A549 (cell line): ENCODE measurements at regions not wholly inside any gene's neighbourhood (a gene's known extent, or its start where the extent isn't known, plus 50 kb on each side); places are given as distances from the start of the nearest gene placed in this dataset.

Experiments used
- ATAC-seq, 2 experiments: fragments of 200-7000 bp in 1 of 2; fragments of >200 bp in 1 of 2; cut with Nextera tagmentation in 1 of 2; cut with Tn5 transposase in 1 of 2; 3 replicates each; pipeline versions ENCODE4 v1.8.0 to v1.9.1; 2018 to 2020; ENCODE audit warnings: mild to moderate bottlenecking in 1 of 2, moderate library complexity in 1 of 2
- CTCF ChIA-PET: fragments of 300-600 bp; sonication (Branson Sonifier 250); formaldehyde crosslinking; extraction: SDS; loops from one replicate; lab custom pipeline; 2021; ENCODE audit warnings: antibody characterized with exemption, inconsistent platforms; lab: Yijun Ruan, JAX
- POLR2A ChIA-PET: fragments of 350-600 bp; formaldehyde crosslinking; extraction: SDS; loops from one replicate; lab custom pipeline; 2021; ENCODE audit warnings: antibody characterized with exemption, inconsistent platforms; lab: Yijun Ruan, JAX
- DNase-seq, 2 experiments: peaks; one replicate each; pipeline versions ENCODE4 v3.0.0 to v3.0.0-alpha.2; 2011 to 2016; ENCODE audit warnings: low read depth in 1 of 2, low spot score in 1 of 2
- FAIRE-seq: peaks from 2 replicates; lab custom pipeline; 2011; peaks lifted over from hg19 to GRCh38; lab: Jason Lieb, UNC
- H3K27ac ChIP-seq, 2 experiments: fragments of >200 bp; sonication (Bioruptor Twin); formaldehyde crosslinking; 3 replicates each; pipeline ENCODE4 v1.5.1; 2016 to 2017
- H3K4me1 ChIP-seq: fragments of >200 bp; sonication (Bioruptor Twin); formaldehyde crosslinking; 3 replicates; pipeline ENCODE4 v1.6.1; 2016
- H3K4me2 ChIP-seq: fragments of >200 bp; sonication (Bioruptor Twin); formaldehyde crosslinking; 3 replicates; pipeline ENCODE4 v1.6.1; 2016
- H3K4me3 ChIP-seq: fragments of >200 bp; sonication (Bioruptor Twin); formaldehyde crosslinking; 3 replicates; pipeline ENCODE4 v1.5.1; 2016
- H3K9me3 ChIP-seq: fragments of >200 bp; sonication (Bioruptor Twin); formaldehyde crosslinking; 3 replicates; pipeline ENCODE4 v1.6.1; 2016
- BHLHE40 ChIP-seq: IDR thresholded peaks from 2 replicates; pipeline ENCODE4 v1.6.1; 2012; ENCODE audit warnings: low read depth, low read length, inconsistent platforms
- CBX2 ChIP-seq: fragments of 200-600 bp; sonication (generic); IDR thresholded peaks from 2 replicates; pipeline ENCODE4 v1.6.1; 2016; ENCODE audit warnings: low read depth, mild to moderate bottlenecking, borderline replicate concordance
- CHD4 ChIP-seq: fragments of 200-600 bp; sonication (generic); IDR thresholded peaks from 2 replicates; pipeline ENCODE4 v1.6.1; 2016; ENCODE audit warnings: antibody characterized with exemption, mild to moderate bottlenecking, borderline replicate concordance
- EP300 ChIP-seq, 2 experiments: fragments of >200 bp; sonication (Bioruptor Twin); formaldehyde crosslinking; IDR thresholded peaks; 2 replicates in 1 of 2; 3 replicates in 1 of 2; pipeline ENCODE4 v1.6.1; 2016 to 2017
- GATA3 ChIP-seq: IDR thresholded peaks from 2 replicates; pipeline ENCODE4 v1.6.1; 2012; ENCODE audit warnings: borderline replicate concordance
- HDAC2 ChIP-seq: fragments of 200-600 bp; sonication (generic); IDR thresholded peaks from 2 replicates; pipeline ENCODE4 v1.6.1; 2016
- HEYL ChIP-seq: fragments of 250-450 bp; sonication (Bioruptor Pico); IDR thresholded peaks from 2 replicates; pipeline ENCODE4 v1.8.0; 2021; ENCODE audit warnings: mild to moderate bottlenecking, moderate library complexity
- KDM5A ChIP-seq: fragments of 200-600 bp; sonication (generic); IDR thresholded peaks from 2 replicates; pipeline ENCODE4 v1.6.1; 2016; ENCODE audit warnings: antibody characterized with exemption, mild to moderate bottlenecking
- NFE2L2 ChIP-seq: fragments of 150-350 bp; conservative IDR thresholded peaks from 2 replicates; pipeline ENCODE4 v1.6.1; 2014; ENCODE audit warnings: low read length
- PHF8 ChIP-seq: fragments of 200-600 bp; sonication (generic); IDR thresholded peaks from 2 replicates; pipeline ENCODE4 v1.6.1; 2016; ENCODE audit warnings: low read depth, mild to moderate bottlenecking, antibody characterized with exemption, moderate library complexity, borderline replicate concordance
- POLR2A ChIP-seq: IDR thresholded peaks from 2 replicates; pipeline ENCODE4 v1.6.1; 2012; ENCODE audit warnings: mild to moderate bottlenecking, low read length
- RAD21 ChIP-seq, 2 experiments: fragments of >200 bp in 1 of 2; sonication (Bioruptor Twin) in 1 of 2; formaldehyde crosslinking in 1 of 2; IDR thresholded peaks in 1 of 2; conservative IDR thresholded peaks in 1 of 2; 2 replicates in 1 of 2; 3 replicates in 1 of 2; pipeline ENCODE4 v1.6.1; 2012 to 2018; ENCODE audit warnings: inconsistent platforms in 1 of 2
- RARB ChIP-seq: fragments of 250-450 bp; sonication (Bioruptor Pico); IDR thresholded peaks from 2 replicates; pipeline ENCODE4 v1.8.0; 2021; ENCODE audit warnings: mild to moderate bottlenecking, moderate library complexity
- SMC3 ChIP-seq: fragments of >200 bp; sonication (Bioruptor Twin); formaldehyde crosslinking; IDR thresholded peaks from 3 replicates; pipeline ENCODE4 v1.6.1; 2018; ENCODE audit warnings: inconsistent platforms
- ZSCAN20 ChIP-seq: fragments of 250-450 bp; sonication (Bioruptor Pico); IDR thresholded peaks from 2 replicates; pipeline ENCODE4 v1.8.0; 2022; ENCODE audit warnings: mild to moderate bottlenecking, moderate library complexity
- WGBS: methylation state at CpG from one replicate; pipeline ENCODE4 v1.1.6; 2017; ENCODE audit errors: missing lambda C conversion rate; 5-methylcytosine and 5-hydroxymethylcytosine counted together
- TF ChIP-seq, protein P1 (sequence below): fragments of >200 bp; sonication (Bioruptor Twin); formaldehyde crosslinking; IDR thresholded peaks from 3 replicates; pipeline ENCODE4 v1.5.1; 2016
- TF ChIP-seq, protein P2 (sequence below): fragments of 200-600 bp; sonication (generic); IDR thresholded peaks from 2 replicates; pipeline ENCODE4 v1.6.1; 2016; ENCODE audit warnings: antibody characterized with exemption, mild to moderate bottlenecking, moderate library complexity
- TF ChIP-seq, protein P3 (sequence below): fragments of 150-350 bp; IDR thresholded peaks from 2 replicates; pipeline ENCODE4 v1.6.1; 2014; ENCODE audit warnings: low read depth, mild to moderate bottlenecking, low read length
- TF ChIP-seq, protein P4 (sequence below): fragments of 450-650 bp; IDR thresholded peaks from 2 replicates; pipeline ENCODE4 v1.6.1; 2014; ENCODE audit warnings: antibody characterized with exemption

DNA sequence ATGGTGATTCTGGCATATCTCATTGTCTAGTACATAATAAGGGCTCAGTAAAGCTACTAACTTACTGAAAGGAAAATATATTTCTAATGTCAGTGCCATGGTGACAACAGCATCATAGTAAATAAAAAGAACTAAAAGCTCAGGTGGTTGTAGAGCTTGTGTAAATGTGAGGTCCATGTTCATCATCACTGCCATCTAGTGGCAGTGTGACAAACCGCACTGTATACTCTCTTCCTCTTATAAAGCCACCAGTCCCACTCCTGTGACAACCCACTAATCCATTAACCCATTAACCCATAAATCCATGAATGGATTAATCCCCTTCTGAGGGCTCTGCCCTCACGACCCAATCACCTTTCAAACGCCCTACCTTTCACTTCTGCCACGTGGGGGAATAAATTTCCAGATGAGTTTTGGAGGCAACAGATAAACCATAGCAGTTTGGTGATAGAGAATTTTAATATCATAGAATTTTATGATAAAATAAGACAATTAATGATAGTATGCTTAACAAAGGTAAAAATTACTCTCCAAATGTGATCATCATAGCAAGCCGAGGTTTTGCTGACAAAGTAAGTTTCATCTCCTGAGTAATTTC lies 160.4 kb upstream of the SGCG start:
- DNase-seq (peak; percentile 1 to 66), FAIRE-seq (no peak), ATAC-seq (peak; percentile 80 to 86; a peak in 5 of 6 replicates)
- ChIA-PET POLR2A (no interaction called here), CTCF (interaction anchor here (0.6 to 1.3 kb wide), 6 partner anchors 8 to 218 kb away, joined by 3 to 6 read pairs (median 3); no protein-coding TSS in a partner anchor)
- no peaks in the 10 kb centered on the region for H3K9me3 ChIP-seq
- 2% methylated on average over 5 of the region's 5 CpGs for WGBS
- no peak overlapping the region for H3K4me3 ChIP-seq
- TF ChIP-seq, protein P1, sequence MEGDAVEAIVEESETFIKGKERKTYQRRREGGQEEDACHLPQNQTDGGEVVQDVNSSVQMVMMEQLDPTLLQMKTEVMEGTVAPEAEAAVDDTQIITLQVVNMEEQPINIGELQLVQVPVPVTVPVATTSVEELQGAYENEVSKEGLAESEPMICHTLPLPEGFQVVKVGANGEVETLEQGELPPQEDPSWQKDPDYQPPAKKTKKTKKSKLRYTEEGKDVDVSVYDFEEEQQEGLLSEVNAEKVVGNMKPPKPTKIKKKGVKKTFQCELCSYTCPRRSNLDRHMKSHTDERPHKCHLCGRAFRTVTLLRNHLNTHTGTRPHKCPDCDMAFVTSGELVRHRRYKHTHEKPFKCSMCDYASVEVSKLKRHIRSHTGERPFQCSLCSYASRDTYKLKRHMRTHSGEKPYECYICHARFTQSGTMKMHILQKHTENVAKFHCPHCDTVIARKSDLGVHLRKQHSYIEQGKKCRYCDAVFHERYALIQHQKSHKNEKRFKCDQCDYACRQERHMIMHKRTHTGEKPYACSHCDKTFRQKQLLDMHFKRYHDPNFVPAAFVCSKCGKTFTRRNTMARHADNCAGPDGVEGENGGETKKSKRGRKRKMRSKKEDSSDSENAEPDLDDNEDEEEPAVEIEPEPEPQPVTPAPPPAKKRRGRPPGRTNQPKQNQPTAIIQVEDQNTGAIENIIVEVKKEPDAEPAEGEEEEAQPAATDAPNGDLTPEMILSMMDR = peak; percentile 59
- TF ChIP-seq SMC3 (peak; percentile 47; the same call in 2 of the 3 replicates), NFE2L2 (no peak), RAD21 (conservative IDR thresholded peaks at IDR 0.05 in 1 of 2, IDR thresholded peaks at IDR 0.05 in 1 of 2) (peak; percentile 46 to 55), ZSCAN20 (CRISPR knock-in tag) (no peak), CHD4 (no peak)
- no peak overlapping the region for H3K27ac ChIP-seq
- H3K4me2 ChIP-seq = no peak overlapping the region
- no peaks in the 10 kb centered on the region for H3K4me1 ChIP-seq

DNA sequence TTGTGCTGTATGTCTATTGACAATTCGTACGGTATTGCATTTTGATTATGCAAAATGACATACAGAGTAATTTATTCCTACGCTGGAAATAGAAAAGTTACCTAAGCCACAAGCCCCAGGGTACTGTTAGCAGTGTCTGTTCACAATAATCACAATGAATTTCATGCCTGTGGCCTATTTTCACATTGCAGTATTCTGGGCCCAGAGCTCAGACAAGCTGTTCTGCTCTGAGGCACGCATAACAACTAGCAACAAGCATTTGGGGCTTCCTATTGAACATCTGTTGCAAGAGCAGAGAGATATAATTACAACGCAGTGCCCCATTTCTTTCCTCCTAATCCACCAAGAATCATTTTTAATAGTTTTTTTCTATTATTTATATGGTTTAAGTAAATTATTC lies 158.9 kb upstream of the SGCG start:
- ATAC-seq (no peak), FAIRE-seq (no peak), DNase-seq (no peak)
- Histone ChIP-seq H3K4me2 (no peak overlapping the region), H3K27ac (no peak overlapping the region), H3K9me3 (no peaks in the 10 kb centered on the region), H3K4me3 (no peak overlapping the region), H3K4me1 (no peaks in the 10 kb centered on the region)
- CTCF ChIA-PET = no interaction called here
- TF ChIP-seq, protein P2, sequence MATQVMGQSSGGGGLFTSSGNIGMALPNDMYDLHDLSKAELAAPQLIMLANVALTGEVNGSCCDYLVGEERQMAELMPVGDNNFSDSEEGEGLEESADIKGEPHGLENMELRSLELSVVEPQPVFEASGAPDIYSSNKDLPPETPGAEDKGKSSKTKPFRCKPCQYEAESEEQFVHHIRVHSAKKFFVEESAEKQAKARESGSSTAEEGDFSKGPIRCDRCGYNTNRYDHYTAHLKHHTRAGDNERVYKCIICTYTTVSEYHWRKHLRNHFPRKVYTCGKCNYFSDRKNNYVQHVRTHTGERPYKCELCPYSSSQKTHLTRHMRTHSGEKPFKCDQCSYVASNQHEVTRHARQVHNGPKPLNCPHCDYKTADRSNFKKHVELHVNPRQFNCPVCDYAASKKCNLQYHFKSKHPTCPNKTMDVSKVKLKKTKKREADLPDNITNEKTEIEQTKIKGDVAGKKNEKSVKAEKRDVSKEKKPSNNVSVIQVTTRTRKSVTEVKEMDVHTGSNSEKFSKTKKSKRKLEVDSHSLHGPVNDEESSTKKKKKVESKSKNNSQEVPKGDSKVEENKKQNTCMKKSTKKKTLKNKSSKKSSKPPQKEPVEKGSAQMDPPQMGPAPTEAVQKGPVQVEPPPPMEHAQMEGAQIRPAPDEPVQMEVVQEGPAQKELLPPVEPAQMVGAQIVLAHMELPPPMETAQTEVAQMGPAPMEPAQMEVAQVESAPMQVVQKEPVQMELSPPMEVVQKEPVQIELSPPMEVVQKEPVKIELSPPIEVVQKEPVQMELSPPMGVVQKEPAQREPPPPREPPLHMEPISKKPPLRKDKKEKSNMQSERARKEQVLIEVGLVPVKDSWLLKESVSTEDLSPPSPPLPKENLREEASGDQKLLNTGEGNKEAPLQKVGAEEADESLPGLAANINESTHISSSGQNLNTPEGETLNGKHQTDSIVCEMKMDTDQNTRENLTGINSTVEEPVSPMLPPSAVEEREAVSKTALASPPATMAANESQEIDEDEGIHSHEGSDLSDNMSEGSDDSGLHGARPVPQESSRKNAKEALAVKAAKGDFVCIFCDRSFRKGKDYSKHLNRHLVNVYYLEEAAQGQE = no peak
- TF ChIP-seq KDM5A = no peak
- no peak for TF ChIP-seq POLR2A
- TF ChIP-seq, protein P3, sequence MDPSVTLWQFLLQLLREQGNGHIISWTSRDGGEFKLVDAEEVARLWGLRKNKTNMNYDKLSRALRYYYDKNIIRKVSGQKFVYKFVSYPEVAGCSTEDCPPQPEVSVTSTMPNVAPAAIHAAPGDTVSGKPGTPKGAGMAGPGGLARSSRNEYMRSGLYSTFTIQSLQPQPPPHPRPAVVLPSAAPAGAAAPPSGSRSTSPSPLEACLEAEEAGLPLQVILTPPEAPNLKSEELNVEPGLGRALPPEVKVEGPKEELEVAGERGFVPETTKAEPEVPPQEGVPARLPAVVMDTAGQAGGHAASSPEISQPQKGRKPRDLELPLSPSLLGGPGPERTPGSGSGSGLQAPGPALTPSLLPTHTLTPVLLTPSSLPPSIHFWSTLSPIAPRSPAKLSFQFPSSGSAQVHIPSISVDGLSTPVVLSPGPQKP = no peak
- no peak for TF ChIP-seq GATA3
- no peak for TF ChIP-seq EP300 (IDR thresholded peaks at IDR 0.05)
- TF ChIP-seq PHF8 = no peak
- TF ChIP-seq, protein P4, sequence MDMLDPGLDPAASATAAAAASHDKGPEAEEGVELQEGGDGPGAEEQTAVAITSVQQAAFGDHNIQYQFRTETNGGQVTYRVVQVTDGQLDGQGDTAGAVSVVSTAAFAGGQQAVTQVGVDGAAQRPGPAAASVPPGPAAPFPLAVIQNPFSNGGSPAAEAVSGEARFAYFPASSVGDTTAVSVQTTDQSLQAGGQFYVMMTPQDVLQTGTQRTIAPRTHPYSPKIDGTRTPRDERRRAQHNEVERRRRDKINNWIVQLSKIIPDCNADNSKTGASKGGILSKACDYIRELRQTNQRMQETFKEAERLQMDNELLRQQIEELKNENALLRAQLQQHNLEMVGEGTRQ = no peak
- no peak for TF ChIP-seq RARB
- no peak for TF ChIP-seq HEYL (CRISPR knock-in tag)
- TF ChIP-seq HDAC2 = no peak
- TF ChIP-seq CBX2 = no peak
- TF ChIP-seq BHLHE40 = no peak
- TF ChIP-seq, protein P1 = no peak
- POLR2A ChIA-PET = no interaction called here
- WGBS = 62% methylated on average over 5 of the region's 5 CpGs
